H1 (cell line): ENCODE measurements at regions not wholly inside any gene's neighbourhood (a gene's known extent, or its start where the extent isn't known, plus 50 kb on each side); places are given as distances from the start of the nearest gene placed in this dataset.

ENCODE experiments used
- CTCF ChIA-PET: fragments of 300-600 bp; sonication (Branson Sonifier 250); formaldehyde crosslinking; loops from one replicate; lab custom pipeline; 2021; ENCODE audit not compliant: partially characterized antibody; lab: Charles Lee
- POLR2A ChIA-PET: fragments of 300-600 bp; sonication (Branson Sonifier 250); formaldehyde crosslinking; loops from one replicate; lab custom pipeline; 2021; ENCODE audit warnings: inconsistent platforms; ENCODE audit not compliant: partially characterized antibody; lab: Charles Lee
- DNase-seq, 2 experiments: peaks; one replicate each; pipeline versions ENCODE4 v3.0.0 to v3.0.0-alpha.2; 2010 to 2022; ENCODE audit warnings: low spot score in 2 of 2, low read depth in 1 of 2, mixed read lengths in 1 of 2
- FAIRE-seq: peaks from 2 replicates; lab custom pipeline; 2011; peaks lifted over from hg19 to GRCh38; lab: Jason Lieb, UNC
- H2AFZ ChIP-seq: 2 replicates; pipeline ENCODE4 v1.8.1; 2012; ENCODE audit warnings: low read length, inconsistent platforms
- H2AK5ac ChIP-seq: 2 replicates; pipeline ENCODE4 v1.6.1; 2013; ENCODE audit warnings: low read depth, low read length
- H2BK120ac ChIP-seq: replicated peaks from 2 replicates; pipeline ENCODE3; 2013; ENCODE audit warnings: low read depth, low read length, inconsistent platforms
- H2BK12ac ChIP-seq: 2 replicates; pipeline ENCODE4 v1.6.1; 2013; ENCODE audit warnings: low read depth, low read length
- H2BK15ac ChIP-seq: 2 replicates; pipeline ENCODE4 v1.6.1; 2013; ENCODE audit warnings: low read length
- H2BK20ac ChIP-seq: 2 replicates; pipeline ENCODE4 v1.6.1; 2013; ENCODE audit warnings: low read length
- H2BK5ac ChIP-seq: 2 replicates; pipeline ENCODE4 v1.6.1; 2013; ENCODE audit warnings: low read depth, low read length
- H3K14ac ChIP-seq: 2 replicates; pipeline ENCODE4 v1.6.1; 2013; ENCODE audit warnings: inconsistent platforms; ENCODE audit not compliant: insufficient read length
- H3K18ac ChIP-seq: 2 replicates; pipeline ENCODE4 v1.6.1; 2013; ENCODE audit warnings: low read length; ENCODE audit errors: extremely low read depth
- H3K23ac ChIP-seq: 2 replicates; pipeline ENCODE4 v1.6.1; 2013; ENCODE audit warnings: inconsistent platforms; ENCODE audit not compliant: insufficient read length
- H3K23me2 ChIP-seq: 2 replicates; pipeline ENCODE4 v1.6.1; 2013; ENCODE audit warnings: low read depth, low read length
- H3K27ac ChIP-seq: 2 replicates; pipeline ENCODE4 v1.6.1; 2011; ENCODE audit warnings: low read depth, low read length, inconsistent platforms
- H3K27me3 ChIP-seq, 4 experiments: replicated peaks in 1 of 4; 1 replicate in 1 of 4; 2 replicates in 3 of 4; pipeline versions ENCODE4 v1.6.1 to v1.8.1; 2011 to 2013; ENCODE audit warnings: low read length in 3 of 4, mild to moderate bottlenecking in 3 of 4, inconsistent platforms in 2 of 4, mixed read lengths in 2 of 4, moderate library complexity in 1 of 4; ENCODE audit not compliant: control insufficient read depth in 3 of 4, insufficient read depth in 3 of 4; ENCODE audit errors: extremely low read depth in 1 of 4
- H3K36me3 ChIP-seq, 4 experiments: 2 replicates each; pipeline versions ENCODE4 v1.6.1 to v1.8.1; 2011 to 2013; ENCODE audit warnings: mild to moderate bottlenecking in 4 of 4, low read length in 3 of 4, moderate library complexity in 2 of 4, control low read depth in 1 of 4, inconsistent platforms in 1 of 4; ENCODE audit not compliant: insufficient read depth in 4 of 4, control insufficient read depth in 2 of 4
- H3K4ac ChIP-seq: replicated peaks from 2 replicates; pipeline ENCODE3; 2013; ENCODE audit warnings: low read length, low read depth, mixed read lengths, inconsistent platforms; ENCODE audit not compliant: insufficient read length
- H3K4me1 ChIP-seq, 4 experiments: replicated peaks in 1 of 4; 1 replicate in 1 of 4; 2 replicates in 3 of 4; pipeline versions ENCODE4 v1.6.1 to v1.8.1; 2011 to 2013; ENCODE audit warnings: low read length in 3 of 4, inconsistent platforms in 2 of 4, mixed read lengths in 1 of 4; ENCODE audit not compliant: insufficient read depth in 4 of 4, control insufficient read depth in 3 of 4
- H3K4me2 ChIP-seq, 2 experiments: 2 replicates each; pipeline versions ENCODE4 v1.6.1 to v1.8.1; 2011 to 2013; ENCODE audit warnings: low read depth in 2 of 2, low read length in 2 of 2, control low read depth in 1 of 2, inconsistent platforms in 1 of 2, mild to moderate bottlenecking in 1 of 2; ENCODE audit not compliant: insufficient read depth in 1 of 2
- H3K4me3 ChIP-seq, 4 experiments: fragments of 200-600, 300-600 bp in 1 of 4; sonication (generic), shearing (Covaris generic), sonication (Bioruptor Twin) in 1 of 4; 2 replicates each; pipeline versions ENCODE4 v1.5.1 to v1.8.1; 2011 to 2016; ENCODE audit warnings: low read length in 4 of 4, low read depth in 3 of 4, control low read depth in 2 of 4, inconsistent platforms in 2 of 4, mild to moderate bottlenecking in 2 of 4, mixed read lengths in 1 of 4, moderate library complexity in 1 of 4; ENCODE audit not compliant: insufficient read depth in 2 of 4; ENCODE audit errors: extremely low read depth in 1 of 4
- H3K56ac ChIP-seq: replicated peaks from 2 replicates; pipeline ENCODE3; 2013; ENCODE audit warnings: low read depth, mild to moderate bottlenecking, mixed read lengths, low read length, inconsistent platforms; ENCODE audit not compliant: insufficient read length
- H3K79me1 ChIP-seq: 2 replicates; pipeline ENCODE4 v1.6.1; 2013; ENCODE audit warnings: low read depth, low read length, control low read depth
- H3K79me2 ChIP-seq, 2 experiments: 2 replicates each; pipeline versions ENCODE4 v1.6.1 to v1.8.1; 2012 to 2013; ENCODE audit warnings: low read length in 2 of 2, mild to moderate bottlenecking in 2 of 2, inconsistent platforms in 1 of 2; ENCODE audit not compliant: insufficient read depth in 2 of 2, control insufficient read depth in 1 of 2
- H3K9ac ChIP-seq, 4 experiments: replicated peaks in 1 of 4; 1 replicate in 1 of 4; 2 replicates in 3 of 4; pipeline versions ENCODE4 v1.6.1 to v1.8.1; 2011 to 2013; ENCODE audit warnings: low read depth in 3 of 4, low read length in 3 of 4, control low read depth in 2 of 4, mild to moderate bottlenecking in 2 of 4, moderate library complexity in 2 of 4, inconsistent platforms in 1 of 4; ENCODE audit errors: extremely low read depth in 1 of 4
- H3K9me3 ChIP-seq, 2 experiments: 2 replicates each; pipeline versions ENCODE4 v1.6.1 to v1.8.1; 2012 to 2013; ENCODE audit warnings: mild to moderate bottlenecking in 2 of 2, moderate library complexity in 2 of 2, control low read depth in 1 of 2, inconsistent platforms in 1 of 2, low read depth in 1 of 2, low read length in 1 of 2, mixed read lengths in 1 of 2; ENCODE audit not compliant: insufficient read depth in 2 of 2
- H4K20me1 ChIP-seq, 2 experiments: replicated peaks in 1 of 2; 2 replicates each; pipeline versions ENCODE3 to v1.8.1; 2011 to 2013; ENCODE audit warnings: inconsistent platforms in 2 of 2, low read length in 2 of 2, mild to moderate bottlenecking in 1 of 2; ENCODE audit not compliant: insufficient read depth in 2 of 2, control insufficient read depth in 1 of 2
- H4K5ac ChIP-seq: 2 replicates; pipeline ENCODE4 v1.6.1; 2013; ENCODE audit warnings: low read length, low read depth, mixed read lengths, inconsistent platforms; ENCODE audit not compliant: insufficient read length
- H4K8ac ChIP-seq: 2 replicates; pipeline ENCODE4 v1.8.0; 2013; ENCODE audit warnings: mild to moderate bottlenecking, moderate library complexity, low read length, inconsistent platforms; ENCODE audit not compliant: insufficient read depth; ENCODE audit errors: extremely low read depth
- H4K91ac ChIP-seq: replicated peaks from 2 replicates; pipeline ENCODE3; 2013; ENCODE audit warnings: low read length, mixed read lengths, inconsistent platforms; ENCODE audit not compliant: insufficient read length
- ATF2 ChIP-seq: IDR thresholded peaks from 2 replicates; pipeline ENCODE4 v1.6.1; 2012; ENCODE audit warnings: low read length, inconsistent platforms
- CBX8 ChIP-seq: fragments of 300-800, 300-1000 bp; sonication (generic); IDR thresholded peaks from 2 replicates; pipeline ENCODE4 v1.7.1; 2016; ENCODE audit warnings: low read depth, low read length, borderline replicate concordance
- TCF12 ChIP-seq: IDR thresholded peaks from 2 replicates; pipeline ENCODE4 v1.6.1; 2011; ENCODE audit warnings: low read depth, mild to moderate bottlenecking, low read length
- WGBS, 2 experiments: shearing (Covaris generic) in 1 of 2; methylation state at CpG; one replicate each; pipeline versions ENCODE4 v1.1.6 to v1.1.7; 2013 to 2015; ENCODE audit warnings: low lambda C conversion rate in 2 of 2, mixed read lengths in 2 of 2, inconsistent platforms in 1 of 2, low coverage in 1 of 2, missing lambda C conversion rate in 1 of 2; ENCODE audit not compliant: insufficient replicate concordance in 2 of 2, insufficient coverage in 1 of 2, insufficient read length in 1 of 2; ENCODE audit errors: extremely low coverage in 1 of 2, missing lambda C conversion rate in 1 of 2; 5-methylcytosine and 5-hydroxymethylcytosine counted together

GRCh38 chr2:52886556-52886955 lies 881.0 kb upstream of the CHAC2 start:
- H2BK5ac ChIP-seq: no peak overlapping the region
- no peak overlapping the region for H2BK120ac ChIP-seq
- H3K23ac ChIP-seq: no peak overlapping the region
- no peak overlapping the region for H3K4ac ChIP-seq
- no peaks in the 10 kb centered on the region for H3K4me1 ChIP-seq
- H2BK20ac ChIP-seq: no peak overlapping the region
- peaks cover 0 to 6% of the 10 kb centered on the region in 2 experiments for H4K20me1 ChIP-seq
- no peak overlapping the region for H2AK5ac ChIP-seq
- no peak overlapping the region for H2BK12ac ChIP-seq
- peaks cover 7% of the 10 kb centered on the region; the same call in 1 of the 2 replicates for H3K23me2 ChIP-seq
- ChIA-PET CTCF (no interaction called here), POLR2A (no interaction called here)
- WGBS, 2 experiments: 85% methylated on average over 3 of the region's 3 CpGs; no CpG with 5 or more reads in 1 of the 2 experiments
- no peak overlapping the region for H3K14ac ChIP-seq
- H3K4me2 ChIP-seq: no peak overlapping the region
- no peak overlapping the region for H3K4me3 ChIP-seq
- no peak overlapping the region for H4K5ac ChIP-seq
- H3K9ac ChIP-seq: no peak overlapping the region
- H2AFZ ChIP-seq: no peak overlapping the region
- no peak overlapping the region for H4K91ac ChIP-seq
- no peaks in the 10 kb centered on the region for H3K27me3 ChIP-seq
- no peaks in the 10 kb centered on the region for H3K36me3 ChIP-seq
- no peak overlapping the region for H3K18ac ChIP-seq
- FAIRE-seq: no peak
- H4K8ac ChIP-seq: no peak overlapping the region
- no peak overlapping the region for H3K56ac ChIP-seq
- DNase-seq: no peak
- H3K79me1 ChIP-seq: no peaks in the 10 kb centered on the region
- no peaks in the 10 kb centered on the region for H3K79me2 ChIP-seq
- H2BK15ac ChIP-seq: no peak overlapping the region
- H3K9me3 ChIP-seq: no peaks in the 10 kb centered on the region
- H3K27ac ChIP-seq: no peak overlapping the region
- TF ChIP-seq TCF12 (no peak), CBX8 (no peak), ATF2 (no peak)
